ENCODE measurements at regions not wholly inside any gene's neighbourhood (a gene's known extent, or its start where the extent isn't known, plus 50 kb on each side); places are given as distances from the start of the nearest gene placed in this dataset.

GRCh38 chr5:133811168-133811567 lies 157.3 kb downstream of the C5orf15 start:
- TF ChIP-seq CTCF (conservative IDR thresholded peaks at IDR 0.05 in 1 of 2, IDR thresholded peaks at IDR 0.05 in 1 of 2; ENCODE audit: extremely low read depth in 1 of 2, insufficient read depth in 1 of 2, low read depth in 1 of 2, low read length in 2 of 2) (no peak), EZH2 (IDR thresholded peaks at IDR 0.05; ENCODE audit: borderline replicate concordance, low read length) (no peak)
